HEK293T (cell line): ENCODE measurements at regions not wholly inside any gene's neighbourhood (a gene's known extent, or its start where the extent isn't known, plus 50 kb on each side); places are given as distances from the start of the nearest gene placed in this dataset.

ENCODE experiments used
- CTBP1 ChIP-seq: fragments of 450-650 bp; IDR thresholded peaks from 2 replicates; pipeline ENCODE4 v1.6.1; 2016; ENCODE audit warnings: borderline replicate concordance
- FOXA1 ChIP-seq: fragments of 450-650 bp; IDR thresholded peaks from 2 replicates; pipeline ENCODE4 v1.6.1; 2016; ENCODE audit warnings: mild to moderate bottlenecking
- FOXK2 ChIP-seq: fragments of 450-650 bp; IDR thresholded peaks from 2 replicates; pipeline ENCODE4 v1.6.1; 2016; ENCODE audit warnings: mild to moderate bottlenecking
- SP1 ChIP-seq: fragments of 450-650 bp; IDR thresholded peaks from 2 replicates; pipeline ENCODE4 v1.6.1; 2017
- TARDBP ChIP-seq: fragments of 450-650 bp; IDR thresholded peaks from 2 replicates; pipeline ENCODE4 v1.6.1; 2016
- ZNF384 ChIP-seq: fragments of 450-650 bp; IDR thresholded peaks from 2 replicates; pipeline ENCODE4 v1.6.1; 2016
- TF ChIP-seq, protein P1 (sequence below): fragments of 450-650 bp; IDR thresholded peaks from 2 replicates; pipeline ENCODE4 v1.6.1; 2016

GRCh38 chr17:68182011-68182306, 65.9 kb upstream of the AMZ2 start:
- TF ChIP-seq TARDBP (no peak), FOXA1 (no peak), ZNF384 (no peak), SP1 (no peak), FOXK2 (no peak), CTBP1 (no peak)
- TF ChIP-seq, protein P1, sequence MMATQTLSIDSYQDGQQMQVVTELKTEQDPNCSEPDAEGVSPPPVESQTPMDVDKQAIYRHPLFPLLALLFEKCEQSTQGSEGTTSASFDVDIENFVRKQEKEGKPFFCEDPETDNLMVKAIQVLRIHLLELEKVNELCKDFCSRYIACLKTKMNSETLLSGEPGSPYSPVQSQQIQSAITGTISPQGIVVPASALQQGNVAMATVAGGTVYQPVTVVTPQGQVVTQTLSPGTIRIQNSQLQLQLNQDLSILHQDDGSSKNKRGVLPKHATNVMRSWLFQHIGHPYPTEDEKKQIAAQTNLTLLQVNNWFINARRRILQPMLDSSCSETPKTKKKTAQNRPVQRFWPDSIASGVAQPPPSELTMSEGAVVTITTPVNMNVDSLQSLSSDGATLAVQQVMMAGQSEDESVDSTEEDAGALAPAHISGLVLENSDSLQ: no peak
